ENCODE measurements at regions not wholly inside any gene's neighbourhood (a gene's known extent, or its start where the extent isn't known, plus 50 kb on each side); places are given as distances from the start of the nearest gene placed in this dataset.

DNA sequence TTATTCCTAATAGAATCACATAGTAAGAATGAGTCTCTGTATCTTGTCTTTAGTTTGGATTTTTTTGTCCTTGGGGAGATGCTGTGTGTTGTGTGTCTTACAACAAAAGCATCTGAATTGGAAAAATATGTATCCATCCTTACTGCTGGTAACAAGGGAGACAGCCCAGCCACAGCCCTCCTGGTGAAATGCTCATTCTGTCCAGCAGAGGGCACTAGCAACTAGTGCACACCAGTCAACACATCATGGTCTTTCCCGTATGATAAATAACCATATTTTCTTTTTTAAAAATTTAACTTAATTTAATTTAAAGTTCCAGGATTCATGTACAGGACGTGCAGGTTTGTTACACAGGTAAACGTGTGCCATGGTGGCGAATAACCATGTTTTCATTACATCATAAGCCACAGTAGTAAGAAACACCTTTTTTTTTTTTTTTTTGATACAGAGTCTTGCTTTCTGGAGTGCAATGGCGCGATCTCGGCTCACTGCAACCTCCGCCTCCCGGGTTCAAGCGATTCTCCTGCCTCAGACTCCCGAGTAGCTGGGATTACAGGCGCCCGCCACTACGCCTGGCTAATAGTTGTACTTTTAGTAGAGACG is 245.1 kb downstream of the PTBP2 start:
- peak; percentile 60 to 70 for DNase-seq

DNA sequence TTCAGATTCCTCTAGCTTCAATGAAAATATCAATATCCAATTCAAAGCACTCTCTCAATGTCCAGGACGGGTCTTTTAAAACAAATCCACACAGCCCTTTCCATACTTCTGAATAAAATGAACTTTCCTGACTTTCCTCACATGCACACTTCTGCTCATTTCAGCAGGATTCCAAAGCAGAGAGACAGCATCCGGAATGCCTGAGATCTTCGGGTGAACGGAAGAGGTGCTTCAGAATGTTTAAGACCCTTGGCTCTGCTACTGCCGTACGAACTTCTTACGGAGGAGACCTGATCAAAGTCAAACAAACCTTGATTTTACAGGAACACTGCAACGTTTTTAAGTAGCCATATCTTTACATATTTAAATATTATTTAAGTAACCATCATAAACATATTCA is 245.7 kb downstream of the PTBP2 start:
- no peak for DNase-seq

DNA sequence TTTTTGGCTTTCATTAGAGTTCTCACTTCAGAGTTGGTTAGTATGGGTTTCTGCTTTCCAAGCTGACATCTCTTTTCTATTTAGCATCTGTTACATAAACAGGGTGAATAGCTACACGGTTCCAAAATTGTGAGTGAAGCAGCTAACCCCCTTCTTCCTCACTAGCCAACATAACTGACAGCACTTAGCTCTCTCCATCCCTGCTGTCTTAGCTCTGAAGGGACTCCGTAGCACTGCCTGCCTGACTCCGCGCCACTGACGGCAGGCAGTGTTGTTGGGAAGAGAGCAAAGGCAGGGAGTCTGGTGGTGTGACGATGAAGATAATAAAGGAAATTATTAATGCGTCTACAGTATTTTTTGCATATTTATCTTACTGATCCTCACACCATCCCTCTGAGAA is 247.0 kb downstream of the PTBP2 start:
- no peak for DNase-seq

DNA sequence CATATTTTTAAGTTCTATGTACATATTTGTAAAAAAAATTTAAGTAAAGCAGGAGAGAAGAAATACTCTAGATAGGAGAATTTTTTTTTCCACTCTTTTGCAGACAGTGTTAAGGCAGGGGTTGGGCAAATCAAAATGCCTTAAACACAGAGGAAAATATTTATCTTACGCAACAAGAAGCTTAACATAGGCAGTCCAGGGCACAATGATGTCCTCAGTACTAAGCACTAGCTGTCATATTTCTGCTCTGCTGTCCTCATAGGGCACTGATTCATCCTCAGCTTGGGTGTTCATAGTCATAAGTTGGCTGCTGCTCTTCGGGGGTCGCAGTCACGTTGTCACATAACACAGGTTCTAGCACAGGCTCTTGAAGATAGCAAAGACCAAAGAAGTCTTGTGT is 247.4 kb downstream of the PTBP2 start:
- DNase-seq: no peak

DNA sequence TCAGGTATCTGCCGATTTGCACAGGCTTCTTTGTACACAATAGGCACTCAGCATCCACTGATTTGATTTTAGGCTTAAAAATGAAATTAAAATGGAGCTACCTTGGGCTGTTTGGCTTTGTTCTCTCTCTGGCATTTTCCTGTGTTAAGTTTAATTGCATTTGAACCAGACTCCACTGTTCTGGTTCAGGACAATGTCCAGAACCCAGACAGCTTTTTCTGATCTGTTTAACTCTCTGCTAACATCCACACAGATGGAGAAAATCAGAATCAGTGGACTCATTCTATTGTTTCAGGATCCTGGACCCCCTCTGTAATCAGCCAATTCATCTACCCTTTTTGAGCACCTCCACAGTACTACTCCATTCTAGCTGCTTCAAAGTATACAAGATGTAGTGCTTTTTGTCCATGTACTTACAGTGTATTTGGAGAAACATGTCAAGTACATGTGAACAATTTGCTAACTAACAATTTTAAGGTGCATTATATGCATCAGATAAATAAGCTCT is 248.1 kb downstream of the PTBP2 start:
- no peak for DNase-seq

DNA sequence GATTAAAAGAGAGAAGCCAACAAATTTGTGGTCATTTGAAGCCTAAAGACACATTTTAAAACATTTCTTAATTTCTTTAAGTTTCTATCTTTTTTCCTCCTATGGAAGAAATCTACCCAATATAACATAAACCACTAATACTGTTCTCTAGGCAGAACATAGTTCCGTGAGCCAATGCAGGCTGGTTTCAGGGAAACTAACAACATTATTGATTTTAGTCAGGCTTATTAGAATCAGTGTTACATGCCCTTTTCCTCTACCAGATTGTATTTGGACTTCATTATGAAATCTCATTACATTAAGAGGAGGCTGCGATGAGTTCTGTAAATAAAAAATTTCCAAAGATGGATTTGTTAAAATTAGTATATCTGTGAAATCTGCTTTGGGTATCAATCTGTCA is 249.9 kb downstream of the PTBP2 start:
- no peak for DNase-seq

DNA sequence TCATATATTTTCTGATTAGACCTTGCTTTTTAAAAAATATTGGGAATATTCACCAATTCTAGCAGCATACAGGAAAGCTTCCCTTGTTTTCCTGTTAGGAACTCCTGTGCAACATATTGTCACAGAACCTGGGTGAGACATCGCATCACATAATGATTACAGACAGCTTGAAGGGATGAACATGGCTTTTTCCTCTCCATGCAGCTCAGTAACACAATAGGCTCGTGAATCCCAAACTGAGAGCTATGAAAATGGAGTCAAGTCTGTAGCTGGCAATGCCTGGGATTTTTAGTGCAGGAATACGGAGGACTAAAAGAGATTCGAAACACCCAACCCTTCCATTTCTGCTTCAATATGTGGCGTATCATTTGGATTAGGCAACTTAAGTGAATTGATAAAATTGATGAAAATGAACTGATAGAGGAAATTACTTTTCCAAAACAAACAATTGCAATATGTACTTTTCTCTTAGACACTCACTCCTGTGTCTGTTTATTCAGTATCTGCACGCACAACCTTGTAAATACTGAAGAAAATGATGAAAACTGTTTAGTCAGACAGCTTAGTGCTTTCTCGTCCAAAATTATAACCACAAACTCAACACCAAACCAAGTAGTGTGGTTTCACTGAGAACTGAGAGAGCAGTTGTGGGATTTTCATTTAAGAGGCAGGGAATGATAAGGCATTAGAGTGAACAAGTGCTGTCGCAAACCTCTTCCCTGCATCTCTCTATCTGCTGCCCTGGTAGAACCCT is 250.4 kb downstream of the PTBP2 start:
- no peak for DNase-seq

DNA sequence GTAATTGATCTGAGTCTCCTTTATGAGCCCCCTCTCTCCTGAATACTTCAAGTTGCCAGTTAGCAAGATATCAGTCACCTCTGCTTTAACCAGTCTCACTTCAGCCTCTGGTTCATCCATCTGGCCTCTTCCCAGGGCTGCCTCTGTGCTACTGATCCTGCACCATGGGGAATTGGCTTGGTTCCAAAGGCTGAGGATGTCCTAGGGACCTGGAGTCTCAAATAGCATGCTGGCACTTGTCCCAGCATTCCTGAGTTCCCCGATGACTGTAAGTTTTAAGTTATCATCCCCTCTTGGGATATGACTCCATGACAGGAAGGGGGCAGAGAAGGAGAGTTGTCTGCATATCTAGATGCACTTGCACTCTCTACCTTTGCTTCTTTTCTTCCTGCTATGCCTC is 252.0 kb downstream of the PTBP2 start:
- no peak for DNase-seq

DNA sequence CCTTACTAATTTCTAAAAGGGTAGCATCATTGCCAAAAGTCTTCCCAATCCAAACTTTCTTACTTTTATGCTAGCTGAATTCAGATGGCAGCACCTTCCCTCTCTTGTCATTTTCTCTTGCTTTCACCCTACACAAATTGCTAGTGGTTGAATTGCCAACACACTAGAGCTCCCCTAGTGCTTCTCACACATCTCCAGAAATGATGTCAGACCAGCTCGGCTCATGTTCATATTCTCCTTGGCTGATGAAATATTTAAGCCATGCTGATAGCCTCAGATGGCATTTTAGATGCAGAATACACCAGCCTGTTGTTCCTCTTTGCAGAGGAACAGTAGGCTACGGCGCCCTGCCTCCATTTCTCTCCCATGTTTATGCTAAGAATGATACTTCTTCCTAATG is 256.9 kb downstream of the PTBP2 start:
- no peak for DNase-seq

DNA sequence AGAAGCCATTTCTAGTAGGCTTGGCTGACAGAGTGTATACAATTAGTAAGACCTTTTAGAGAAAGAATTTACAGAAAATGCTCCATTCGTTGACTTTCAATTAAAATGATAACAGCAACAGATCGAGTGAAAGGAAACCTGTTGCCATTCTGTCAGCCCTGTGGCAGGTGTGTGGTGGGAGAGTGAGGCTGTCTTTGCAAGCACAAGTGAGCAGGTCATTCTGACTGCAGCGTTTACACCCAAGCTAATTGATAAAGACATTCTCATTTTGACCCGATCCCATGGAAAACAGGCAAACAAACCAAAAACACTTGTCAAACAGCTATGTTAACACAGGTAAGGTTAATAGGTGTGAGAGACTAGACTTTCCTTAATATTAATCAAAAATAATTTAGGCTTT is 257.3 kb downstream of the PTBP2 start:
- DNase-seq: no peak

DNA sequence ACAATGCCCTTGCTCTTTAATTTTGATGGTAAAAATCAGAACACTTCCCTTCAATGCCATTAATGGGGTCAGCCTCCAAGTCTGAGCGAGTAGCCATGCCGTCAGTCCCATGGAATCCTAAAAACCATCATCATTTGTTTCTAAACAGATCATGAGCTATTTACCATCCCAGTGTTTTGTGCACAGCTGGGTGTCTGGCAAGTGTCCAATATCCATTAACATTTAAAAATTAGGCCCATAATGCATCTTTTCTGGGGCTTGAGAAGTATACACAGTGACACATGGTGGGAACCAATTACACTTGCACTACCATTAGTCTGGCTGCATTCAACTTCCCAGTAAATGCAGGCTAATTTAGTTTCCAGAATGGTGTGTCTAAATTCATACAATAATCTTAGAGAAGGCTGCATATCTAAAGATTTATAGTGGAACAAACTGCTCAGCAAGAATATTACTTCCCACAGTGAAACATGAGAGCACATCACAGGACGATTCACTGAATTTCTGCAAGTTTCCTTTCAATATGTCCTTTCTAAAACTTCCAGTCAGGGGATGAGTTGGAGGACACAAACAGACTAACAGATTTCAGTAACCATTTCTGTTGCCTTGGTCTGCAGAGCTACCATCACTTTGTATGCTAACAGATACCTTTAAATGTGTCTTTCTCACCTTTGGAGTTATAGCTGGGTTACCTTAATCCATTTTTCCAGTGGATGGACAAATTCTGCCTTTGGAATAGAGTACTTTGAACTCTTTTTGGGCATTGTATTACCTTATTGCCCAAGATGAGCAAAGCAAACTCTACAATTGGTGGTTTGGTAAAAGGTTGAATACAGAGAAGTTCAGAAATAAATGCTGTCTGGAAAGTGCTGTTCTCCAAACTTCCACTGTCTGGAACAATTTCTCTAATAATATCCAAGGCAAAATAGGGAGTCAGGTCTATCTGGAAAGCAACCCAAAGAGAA is 258.0 kb downstream of the PTBP2 start:
- peak; percentile 26 to 62 for DNase-seq

DNA sequence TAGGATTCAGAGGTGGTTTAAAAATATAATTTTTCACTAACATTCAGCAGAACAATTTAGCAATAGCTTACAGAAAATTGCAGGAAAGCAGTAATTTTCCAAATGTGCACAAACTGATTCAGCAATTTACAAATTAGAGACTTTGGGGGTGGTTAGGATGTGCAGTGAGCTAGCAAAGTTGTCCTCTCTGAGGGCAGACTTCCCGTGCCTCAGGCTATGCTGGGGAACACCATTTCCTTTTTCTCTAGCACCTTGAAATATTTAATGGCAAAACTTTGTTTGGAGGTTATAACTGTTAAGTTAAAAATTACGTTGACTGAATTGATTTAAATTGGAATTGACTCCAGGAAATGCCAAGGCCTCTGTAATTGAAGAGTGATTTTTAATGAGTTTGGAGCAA is 258.9 kb downstream of the PTBP2 start:
- DNase-seq: no peak

DNA sequence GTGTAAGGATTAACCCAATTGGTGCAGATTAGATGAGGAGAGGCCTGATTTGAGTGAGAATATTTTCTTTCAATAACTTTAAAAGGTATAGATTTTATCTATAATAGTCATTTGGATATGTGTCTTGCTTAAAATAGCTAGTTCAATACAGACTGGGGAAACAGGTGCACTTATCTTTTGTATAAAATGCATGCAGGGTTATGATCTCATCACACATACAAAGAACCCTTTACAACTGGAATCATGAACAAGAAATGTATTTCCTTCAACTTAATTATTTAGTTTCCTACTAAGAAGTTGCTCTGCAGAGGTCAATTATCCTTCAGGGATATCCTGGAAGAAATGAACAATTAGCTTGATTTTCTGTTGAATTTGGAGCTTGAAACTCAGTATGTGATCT is 259.6 kb downstream of the PTBP2 start:
- DNase-seq: no peak

DNA sequence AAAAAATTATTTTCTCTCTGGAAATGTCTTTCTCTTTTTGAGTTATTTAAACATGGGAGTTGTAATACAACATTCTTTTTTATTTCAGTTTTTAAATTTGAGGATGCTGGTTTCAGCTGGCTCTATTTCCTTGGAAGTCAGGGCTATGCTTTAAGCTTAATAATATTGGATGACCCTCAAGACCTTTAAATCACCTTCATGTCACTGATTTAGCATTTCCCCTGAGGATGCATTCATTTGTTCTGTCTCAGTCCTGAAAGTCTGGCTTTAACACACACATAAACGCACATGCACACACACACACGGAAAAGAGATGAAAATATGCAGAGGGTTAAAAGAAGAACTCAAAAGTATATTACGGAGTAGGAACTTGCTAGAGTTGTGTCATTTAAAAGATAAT is 260.5 kb downstream of the PTBP2 start:
- no peak for DNase-seq

DNA sequence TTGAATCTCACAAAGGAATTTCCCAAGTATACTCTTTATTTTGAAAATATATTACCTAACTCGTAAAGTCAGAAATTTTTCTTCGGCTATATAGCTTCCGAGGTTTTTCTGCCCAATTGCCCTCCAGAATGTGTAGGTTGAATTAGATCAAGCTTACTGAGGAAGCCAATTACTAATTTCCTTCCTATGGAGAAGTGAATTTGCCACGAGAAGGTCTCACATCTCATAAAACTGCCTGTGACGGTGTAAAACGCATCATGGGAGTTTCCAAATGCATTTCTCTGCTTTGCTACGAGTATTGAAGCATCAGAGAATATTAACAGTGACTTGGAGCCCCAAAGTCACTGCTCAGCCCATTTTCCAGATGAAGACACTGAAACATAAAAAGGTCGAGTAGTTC is 262.3 kb downstream of the PTBP2 start:
- no peak for DNase-seq

DNA sequence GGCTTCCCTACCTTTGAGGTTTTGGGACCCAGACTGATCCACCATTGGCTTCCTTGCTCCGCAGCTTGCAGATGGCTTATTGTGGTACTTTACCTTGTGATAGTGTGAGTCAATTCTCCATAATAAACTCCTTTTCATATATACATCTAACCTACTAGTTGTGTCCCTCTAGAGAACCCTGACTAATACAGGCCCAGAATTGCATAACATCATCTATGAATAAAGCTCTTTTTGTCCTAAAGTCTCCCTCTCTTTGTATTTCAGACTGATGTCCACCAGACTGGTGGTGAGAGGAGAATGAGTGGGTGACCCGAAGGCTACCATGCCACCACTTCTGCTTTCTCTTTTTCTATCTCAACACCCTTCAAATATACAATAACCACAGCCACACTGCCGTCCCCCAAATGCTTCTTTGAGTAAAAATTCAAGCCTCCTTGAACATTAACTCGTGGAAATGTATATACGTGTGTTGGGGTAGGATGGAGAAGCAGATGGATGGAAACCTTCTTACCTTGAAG is 265.7 kb downstream of the PTBP2 start:
- no peak for DNase-seq

DNA sequence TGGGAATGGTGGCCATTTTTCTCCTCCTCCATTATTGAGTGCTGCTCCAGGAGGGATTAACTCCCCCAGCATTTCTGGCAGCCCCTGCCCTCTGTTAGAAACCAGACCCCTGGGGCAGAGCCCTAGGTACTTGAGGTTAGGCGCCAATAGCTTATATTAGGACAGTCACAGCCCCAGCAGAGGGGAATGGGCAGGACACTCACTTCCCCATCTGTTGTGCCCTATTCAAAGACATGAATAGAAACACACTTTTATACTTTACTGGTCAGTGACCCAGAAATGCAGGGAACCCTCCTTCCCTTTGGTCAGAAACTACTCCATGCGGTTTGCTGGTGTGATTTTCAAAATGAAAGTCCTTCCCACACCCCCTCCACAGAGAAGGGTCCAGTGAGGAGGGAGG is 267.7 kb downstream of the PTBP2 start:
- DNase-seq: no peak

DNA sequence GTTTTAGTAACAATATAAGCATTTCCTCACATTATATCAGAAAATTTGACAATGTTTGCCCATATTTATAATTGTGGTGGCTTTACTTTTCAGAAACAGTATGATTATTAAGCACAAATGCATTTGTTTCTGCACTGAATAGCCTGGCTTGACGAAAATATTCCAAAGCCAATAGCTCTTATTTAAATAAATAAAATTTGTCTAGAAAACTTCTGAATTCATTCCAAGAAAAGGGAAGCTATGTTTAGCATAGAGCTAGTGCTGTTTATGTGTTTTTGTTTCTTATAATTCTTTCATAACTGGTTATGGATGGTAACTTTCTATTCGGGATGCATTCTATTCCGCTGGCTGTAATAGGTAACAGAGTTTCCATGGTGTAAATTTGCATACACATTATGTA is 268.6 kb downstream of the PTBP2 start:
- no peak for DNase-seq

DNA sequence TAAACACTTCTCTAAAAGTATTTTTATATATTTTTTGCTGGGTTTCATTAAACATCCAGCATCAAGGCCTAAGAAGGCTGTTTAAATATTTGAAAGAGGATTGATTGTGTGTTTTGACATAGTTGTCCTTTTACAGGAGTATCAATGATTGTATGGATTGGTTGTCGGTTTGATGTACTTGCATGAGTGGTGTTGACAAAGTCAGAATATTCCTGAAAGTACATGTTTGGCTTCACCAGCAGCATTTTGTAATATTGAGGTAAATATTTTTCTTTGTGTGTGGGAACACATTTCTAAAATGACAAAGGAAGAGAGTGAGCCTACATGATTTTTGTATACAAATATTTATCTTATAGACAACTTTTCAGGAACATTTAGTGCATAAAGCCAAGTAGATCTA is 269.7 kb downstream of the PTBP2 start:
- no peak for DNase-seq

DNA sequence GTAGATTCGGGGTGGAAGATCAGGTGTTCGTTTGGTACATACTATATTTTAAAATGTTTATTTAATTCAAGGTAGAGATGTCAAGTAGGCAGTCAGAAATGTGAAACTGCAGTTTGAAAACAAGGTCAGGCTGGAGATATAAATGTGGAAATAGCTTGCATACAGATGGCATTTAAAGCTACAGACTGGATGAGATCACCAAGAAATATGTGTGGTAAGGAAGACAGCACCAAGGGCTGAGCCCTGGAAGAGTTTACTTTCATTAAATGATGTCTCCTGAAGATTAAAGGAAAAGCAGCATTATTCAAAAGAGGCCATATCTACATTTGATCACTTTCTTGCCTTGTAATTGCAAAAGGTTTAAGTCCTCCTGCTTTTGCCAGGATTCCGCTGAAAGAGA is 271.3 kb downstream of the PTBP2 start:
- DNase-seq: no peak

DNA sequence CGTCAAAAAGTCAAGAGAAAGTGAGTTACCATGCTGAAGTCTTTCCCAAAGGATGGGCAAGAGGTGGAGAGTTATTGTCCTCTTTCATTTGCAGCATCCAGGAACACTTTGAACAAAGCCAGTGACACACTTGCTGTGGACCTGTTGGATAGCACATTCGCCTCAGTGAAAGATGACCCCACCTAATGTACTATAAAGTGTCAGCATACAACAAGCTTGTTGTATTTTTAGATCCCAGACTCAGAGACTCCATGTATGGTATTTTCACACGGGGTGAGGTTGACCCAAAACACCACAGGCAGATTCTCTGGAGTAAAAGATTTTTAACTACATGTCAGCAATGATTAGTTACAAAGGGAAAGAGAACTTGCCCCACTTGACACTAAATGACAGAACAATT is 273.8 kb downstream of the PTBP2 start:
- no peak for DNase-seq

DNA sequence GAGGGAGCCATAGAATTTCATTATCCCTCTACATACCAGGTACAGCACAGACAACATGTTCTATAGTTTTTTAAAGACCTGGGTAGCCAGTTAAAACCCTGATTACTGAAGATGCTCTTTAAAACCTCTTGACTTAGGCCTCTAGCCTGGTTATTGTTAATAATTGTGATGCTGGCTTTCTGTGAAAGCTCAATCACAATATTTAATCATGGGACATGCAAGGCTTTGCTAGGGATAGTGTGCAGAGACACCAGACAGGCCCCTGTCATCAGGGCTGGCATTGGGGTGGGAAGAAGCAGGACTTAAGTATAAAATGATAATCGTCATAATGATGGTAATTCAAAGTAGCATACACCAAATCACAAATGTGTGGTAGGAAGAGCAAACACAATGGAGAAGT is 274.4 kb downstream of the PTBP2 start:
- no peak for DNase-seq

DNA sequence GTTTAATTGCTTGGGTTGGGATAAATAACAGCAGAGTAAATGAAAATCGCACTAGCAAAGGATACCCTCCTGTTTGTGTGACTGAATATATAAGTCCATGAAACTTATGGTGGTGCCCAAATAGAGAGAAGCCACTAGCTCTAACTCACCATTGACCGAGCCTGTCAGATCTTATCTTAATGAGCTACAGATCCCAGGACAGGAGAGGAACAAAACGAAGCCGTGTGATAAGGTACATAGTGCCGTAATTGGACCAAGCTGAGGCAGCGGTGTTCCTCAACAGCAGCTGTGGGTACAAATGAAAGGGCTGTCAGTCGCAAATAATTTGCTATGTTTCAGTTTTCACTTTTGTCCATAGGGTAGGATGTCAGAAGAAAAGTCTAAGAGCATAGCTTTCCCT is 276.1 kb downstream of the PTBP2 start:
- no peak for DNase-seq

All from NCI-H2081 (cell line).